ENCODE measurements at regions not wholly inside any gene's neighbourhood (a gene's known extent, or its start where the extent isn't known, plus 50 kb on each side); places are given as distances from the start of the nearest gene placed in this dataset.

DNA sequence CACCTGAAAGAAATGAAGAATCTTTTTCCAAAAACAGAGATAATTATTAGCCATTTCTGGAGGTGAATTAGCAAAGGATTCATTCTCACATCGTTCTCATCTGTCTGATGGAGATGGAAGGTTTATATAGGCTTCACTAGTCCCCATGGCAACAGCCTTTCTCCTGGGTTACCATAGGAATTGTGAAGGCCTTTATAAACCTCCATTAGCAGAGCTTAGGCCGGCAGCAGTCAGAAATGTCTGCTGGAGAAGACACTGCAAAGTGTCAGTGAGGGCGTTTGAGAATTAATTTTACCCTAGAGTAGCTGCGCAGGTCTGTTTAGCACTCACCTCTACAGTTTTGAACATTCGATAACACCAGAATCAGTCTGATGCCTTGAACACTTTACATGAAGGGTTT lies 290.4 kb upstream of the NR4A3 start:
- no peak for DNase-seq (ENCODE audit: low spot score in 2 of 2)
- Histone ChIP-seq H3K9me3 (no peaks in the 10 kb centered on the region), H3K4me1 (no peaks in the 10 kb centered on the region), H3K36me3 (no peaks in the 10 kb centered on the region), H3K4me3 (no peak overlapping the region), H3K27ac (no peak overlapping the region), H3K27me3 (no peaks in the 10 kb centered on the region)
- TF ChIP-seq POLR2AphosphoS5 (IDR thresholded peaks at IDR 0.05) (no peak), POLR2A (IDR thresholded peaks at IDR 0.05) (no peak), EP300 (IDR thresholded peaks at IDR 0.05) (no peak)
- TF ChIP-seq, protein P1, sequence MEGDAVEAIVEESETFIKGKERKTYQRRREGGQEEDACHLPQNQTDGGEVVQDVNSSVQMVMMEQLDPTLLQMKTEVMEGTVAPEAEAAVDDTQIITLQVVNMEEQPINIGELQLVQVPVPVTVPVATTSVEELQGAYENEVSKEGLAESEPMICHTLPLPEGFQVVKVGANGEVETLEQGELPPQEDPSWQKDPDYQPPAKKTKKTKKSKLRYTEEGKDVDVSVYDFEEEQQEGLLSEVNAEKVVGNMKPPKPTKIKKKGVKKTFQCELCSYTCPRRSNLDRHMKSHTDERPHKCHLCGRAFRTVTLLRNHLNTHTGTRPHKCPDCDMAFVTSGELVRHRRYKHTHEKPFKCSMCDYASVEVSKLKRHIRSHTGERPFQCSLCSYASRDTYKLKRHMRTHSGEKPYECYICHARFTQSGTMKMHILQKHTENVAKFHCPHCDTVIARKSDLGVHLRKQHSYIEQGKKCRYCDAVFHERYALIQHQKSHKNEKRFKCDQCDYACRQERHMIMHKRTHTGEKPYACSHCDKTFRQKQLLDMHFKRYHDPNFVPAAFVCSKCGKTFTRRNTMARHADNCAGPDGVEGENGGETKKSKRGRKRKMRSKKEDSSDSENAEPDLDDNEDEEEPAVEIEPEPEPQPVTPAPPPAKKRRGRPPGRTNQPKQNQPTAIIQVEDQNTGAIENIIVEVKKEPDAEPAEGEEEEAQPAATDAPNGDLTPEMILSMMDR (IDR thresholded peaks at IDR 0.05) = no peak
- 92% methylated on average over 5 of the region's 5 CpGs for WGBS

DNA sequence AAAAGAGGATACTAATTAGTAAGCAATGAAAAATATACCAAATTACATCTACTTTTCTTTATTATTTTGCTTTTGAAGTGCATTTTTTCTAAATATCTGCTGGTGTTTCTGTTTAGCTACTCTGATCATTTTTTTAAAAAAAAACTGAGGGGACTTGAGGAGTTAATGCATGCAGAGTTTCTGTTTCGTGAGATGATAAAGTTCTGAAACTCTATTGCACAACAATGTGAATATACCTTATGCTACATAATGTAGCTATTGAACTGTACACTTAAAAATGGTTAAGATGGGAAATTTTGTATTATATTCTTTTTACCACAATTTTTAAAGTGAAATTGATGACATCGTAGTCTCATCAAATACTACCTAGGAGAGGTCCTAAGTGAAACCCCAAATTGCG lies 288.3 kb upstream of the NR4A3 start:
- H3K36me3 ChIP-seq = no peaks in the 10 kb centered on the region
- no peak overlapping the region for H3K4me3 ChIP-seq
- WGBS = 84% methylated on average over 3 of the region's 3 CpGs
- H3K4me1 ChIP-seq = no peaks in the 10 kb centered on the region
- no peaks in the 10 kb centered on the region for H3K27me3 ChIP-seq
- no peak for TF ChIP-seq POLR2AphosphoS5 (IDR thresholded peaks at IDR 0.05)
- TF ChIP-seq, protein P1 (IDR thresholded peaks at IDR 0.05) = no peak
- no peak for TF ChIP-seq EP300 (IDR thresholded peaks at IDR 0.05)
- TF ChIP-seq POLR2A (IDR thresholded peaks at IDR 0.05) = no peak
- H3K9me3 ChIP-seq = no peaks in the 10 kb centered on the region
- no peak overlapping the region for H3K27ac ChIP-seq
- DNase-seq (ENCODE audit: low spot score in 2 of 2) = no peak

DNA sequence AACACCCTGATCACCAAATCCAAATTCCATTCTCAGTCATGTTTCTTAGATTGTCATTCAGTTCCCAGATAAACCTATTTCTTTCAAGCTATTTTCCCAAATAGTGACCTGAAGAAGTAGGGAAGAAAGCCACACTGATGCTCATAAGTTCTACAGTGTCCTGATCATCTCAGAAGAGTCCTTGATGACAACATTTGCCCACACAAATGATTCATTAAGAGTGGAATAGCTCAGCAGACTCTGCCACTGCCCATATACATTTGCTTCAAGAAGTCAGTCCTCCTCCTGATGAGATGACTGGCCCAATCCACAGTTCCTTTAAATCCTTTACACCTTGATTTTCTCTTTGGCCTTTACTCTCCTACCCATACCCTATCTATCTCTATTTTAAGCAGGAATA lies 283.7 kb upstream of the NR4A3 start:
- no peak for DNase-seq (ENCODE audit: low spot score in 2 of 2)
- Histone ChIP-seq H3K4me3 (no peak overlapping the region), H3K36me3 (no peaks in the 10 kb centered on the region), H3K9me3 (no peaks in the 10 kb centered on the region), H3K27me3 (no peaks in the 10 kb centered on the region), H3K27ac (no peak overlapping the region), H3K4me1 (no peaks in the 10 kb centered on the region)
- TF ChIP-seq, protein P1 (IDR thresholded peaks at IDR 0.05) = no peak
- TF ChIP-seq POLR2AphosphoS5 (IDR thresholded peaks at IDR 0.05) (no peak), POLR2A (IDR thresholded peaks at IDR 0.05) (no peak), EP300 (IDR thresholded peaks at IDR 0.05) (no peak)

DNA sequence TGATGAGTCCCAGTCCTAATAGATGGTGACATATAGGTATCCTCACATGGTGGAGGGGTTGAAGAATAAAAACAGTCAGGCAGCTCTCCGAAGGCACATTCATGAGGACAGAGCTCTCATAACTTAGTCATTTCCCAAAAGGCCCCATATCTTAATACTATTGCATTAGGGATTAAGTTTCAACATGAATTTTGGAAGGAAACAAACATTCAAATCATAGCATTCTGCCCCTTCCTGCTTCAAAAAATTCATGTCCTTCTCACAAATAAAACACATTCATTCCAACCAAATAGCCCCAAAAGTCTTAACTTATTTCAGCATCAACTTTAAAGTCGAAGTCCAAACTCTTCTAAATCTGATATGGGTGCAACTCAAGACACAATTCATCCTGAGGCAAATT lies 277.2 kb upstream of the NR4A3 start:
- Histone ChIP-seq H3K9me3 (no peaks in the 10 kb centered on the region), H3K4me1 (no peaks in the 10 kb centered on the region), H3K4me3 (no peak overlapping the region), H3K27ac (no peak overlapping the region), H3K27me3 (no peaks in the 10 kb centered on the region), H3K36me3 (no peaks in the 10 kb centered on the region)
- TF ChIP-seq, protein P1 (IDR thresholded peaks at IDR 0.05) = no peak
- TF ChIP-seq POLR2A (IDR thresholded peaks at IDR 0.05) (no peak), POLR2AphosphoS5 (IDR thresholded peaks at IDR 0.05) (no peak), EP300 (IDR thresholded peaks at IDR 0.05) (no peak)
- 57% methylated on average over 2 of the region's 2 CpGs for WGBS
- no peak for DNase-seq (ENCODE audit: low spot score in 2 of 2)

DNA sequence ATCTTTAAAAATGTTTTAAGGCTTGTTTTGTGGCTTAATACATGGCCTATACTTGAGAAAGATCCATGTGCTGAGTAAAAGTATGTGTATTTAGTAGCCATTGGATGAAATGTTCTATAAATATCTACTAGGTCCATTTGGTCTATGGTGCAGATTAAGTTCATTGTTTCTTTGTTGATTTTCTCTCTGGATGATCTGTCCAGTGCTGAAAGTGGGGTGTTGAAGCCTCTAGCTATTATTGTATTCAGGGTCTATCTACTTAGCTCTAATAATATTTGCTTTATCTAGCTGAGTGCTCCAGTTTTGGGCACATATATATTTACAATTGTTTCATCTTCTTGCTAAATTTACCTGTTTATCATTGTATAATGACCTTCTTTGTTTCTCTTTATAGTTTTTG lies 272.2 kb upstream of the NR4A3 start:
- TF ChIP-seq, protein P1 (IDR thresholded peaks at IDR 0.05) = no peak
- TF ChIP-seq POLR2AphosphoS5 (IDR thresholded peaks at IDR 0.05) (no peak), EP300 (IDR thresholded peaks at IDR 0.05) (no peak), POLR2A (IDR thresholded peaks at IDR 0.05) (no peak)
- Histone ChIP-seq H3K27ac (no peak overlapping the region), H3K4me3 (no peak overlapping the region), H3K36me3 (no peaks in the 10 kb centered on the region), H3K9me3 (no peaks in the 10 kb centered on the region), H3K4me1 (no peaks in the 10 kb centered on the region), H3K27me3 (no peaks in the 10 kb centered on the region)
- no peak for DNase-seq (ENCODE audit: low spot score in 2 of 2)
